ENCODE measurements at regions not wholly inside any gene's neighbourhood (a gene's known extent, or its start where the extent isn't known, plus 50 kb on each side); places are given as distances from the start of the nearest gene placed in this dataset.
"Not testable (repeated sequence)": the region's sequence is repeated elsewhere in the genome, so short reads cannot be mapped to it uniquely, and the experiment has no call there.

- no peak for DNase-seq (ENCODE audit: low read depth, low spot score)
Measured at GRCh38 chr4:124090021-124090420, 622.5 kb downstream of the ANKRD50 start.

- DNase-seq (ENCODE audit: low read depth, low spot score) = no peak
Measured at GRCh38 chr4:124092101-124092500, 620.4 kb downstream of the ANKRD50 start.

GRCh38 chr4:124092541-124092984, 620.0 kb downstream of the ANKRD50 start:
- DNase-seq (ENCODE audit: low read depth, low spot score) = no peak

- no peak for DNase-seq (ENCODE audit: low read depth, low spot score)
Measured at GRCh38 chr4:124095621-124096020, 616.9 kb downstream of the ANKRD50 start.

GRCh38 chr4:124096290-124096689, 616.2 kb downstream of the ANKRD50 start:
- no peak for DNase-seq (ENCODE audit: low read depth, low spot score)

- DNase-seq (ENCODE audit: low read depth, low spot score) = no peak
Measured at GRCh38 chr4:124097447-124097846, 615.1 kb downstream of the ANKRD50 start.

- DNase-seq (ENCODE audit: low read depth, low spot score) = no peak
Measured at GRCh38 chr4:124104101-124104500, 608.4 kb downstream of the ANKRD50 start.

GRCh38 chr4:124104628-124105027, 607.9 kb downstream of the ANKRD50 start:
- no peak for DNase-seq (ENCODE audit: low read depth, low spot score)

GRCh38 chr4:124105212-124105611, 607.3 kb downstream of the ANKRD50 start:
- no peak for DNase-seq (ENCODE audit: low read depth, low spot score)

- DNase-seq (ENCODE audit: low read depth, low spot score) = no peak
Measured at GRCh38 chr4:124111411-124111810, 601.1 kb downstream of the ANKRD50 start.

GRCh38 chr4:124111922-124112321, 600.6 kb downstream of the ANKRD50 start:
- DNase-seq (ENCODE audit: low read depth, low spot score) = peak; percentile 37

- no peak for DNase-seq (ENCODE audit: low read depth, low spot score)
Measured at GRCh38 chr4:124118061-124118460, 594.5 kb downstream of the ANKRD50 start.

- DNase-seq (ENCODE audit: low read depth, low spot score) = no peak
Measured at GRCh38 chr4:124121461-124121971, 591.0 kb downstream of the ANKRD50 start.

- DNase-seq (ENCODE audit: low read depth, low spot score) = no peak
Measured at GRCh38 chr4:124123181-124123580, 589.4 kb downstream of the ANKRD50 start.

- DNase-seq (ENCODE audit: low read depth, low spot score) = no peak
Measured at GRCh38 chr4:124123721-124124120, 588.8 kb downstream of the ANKRD50 start.

GRCh38 chr4:124131324-124131723, 581.2 kb downstream of the ANKRD50 start:
- not testable (repeated sequence) for DNase-seq (ENCODE audit: low read depth, low spot score)

- no peak for DNase-seq (ENCODE audit: low read depth, low spot score)
Measured at GRCh38 chr4:124132161-124132560, 580.4 kb downstream of the ANKRD50 start.

GRCh38 chr4:124133753-124134152, 578.8 kb downstream of the ANKRD50 start:
- no peak for DNase-seq (ENCODE audit: low read depth, low spot score)

GRCh38 chr4:124135409-124135813, 577.1 kb downstream of the ANKRD50 start:
- DNase-seq (ENCODE audit: low read depth, low spot score) = no peak

GRCh38 chr4:124139044-124139443, 573.5 kb downstream of the ANKRD50 start:
- DNase-seq (ENCODE audit: low read depth, low spot score) = no peak

- no peak for DNase-seq (ENCODE audit: low read depth, low spot score)
Measured at GRCh38 chr4:124143632-124144031, 568.9 kb downstream of the ANKRD50 start.

GRCh38 chr4:124144238-124144654, 568.3 kb downstream of the ANKRD50 start:
- no peak for DNase-seq (ENCODE audit: low read depth, low spot score)

GRCh38 chr4:124146068-124146467, 566.5 kb downstream of the ANKRD50 start:
- no peak for DNase-seq (ENCODE audit: low read depth, low spot score)

GRCh38 chr4:124151031-124151430, 561.5 kb downstream of the ANKRD50 start:
- no peak for DNase-seq (ENCODE audit: low read depth, low spot score)

Data from ELF-1 (cell line).